CD4-positive, alpha-beta T cell (primary cell): ENCODE measurements at regions not wholly inside any gene's neighbourhood (a gene's known extent, or its start where the extent isn't known, plus 50 kb on each side); places are given as distances from the start of the nearest gene placed in this dataset.

Experiments
- ATAC-seq: fragments of 200-7000 bp; cut with Tn5 transposase; one replicate; pipeline ENCODE4 v1.10.0; 2022; ENCODE audit warnings: mild to moderate bottlenecking; ENCODE audit not compliant: poor library complexity
- CTCF ChIA-PET: fragments of 350-600 bp; sonication (Branson Sonifier 250); formaldehyde crosslinking; loops from one replicate; lab custom pipeline; 2021; ENCODE audit warnings: antibody characterized with exemption, inconsistent platforms; lab: Charles Lee
- POLR2A ChIA-PET: fragments of 350-600 bp; sonication (Branson Sonifier 250); formaldehyde crosslinking; loops from one replicate; lab custom pipeline; 2021; ENCODE audit warnings: antibody characterized with exemption, inconsistent platforms; lab: Charles Lee
- DNase-seq, 14 experiments: peaks; one replicate each; pipeline ENCODE4 v3.0.0-alpha.2; 2013 to 2020; ENCODE audit warnings: mixed read lengths in 2 of 14
- H3K27ac ChIP-seq, 2 donors: one replicate each; pipeline versions ENCODE4 v1.5.1 to v1.7.0; 2013; ENCODE audit warnings: low read length in 2 of 2, low read depth in 1 of 2, mild to moderate bottlenecking in 1 of 2
- H3K27me3 ChIP-seq, 2 experiments: 1 replicate in 1 of 2; 2 replicates in 1 of 2; pipeline versions ENCODE4 v1.6.1 to v1.7.0; 2013; ENCODE audit warnings: low read length in 2 of 2, control low read depth in 1 of 2, mild to moderate bottlenecking in 1 of 2, moderate library complexity in 1 of 2; ENCODE audit not compliant: insufficient read depth in 2 of 2, control insufficient read depth in 1 of 2
- H3K36me3 ChIP-seq: one replicate; pipeline ENCODE4 v1.6.1; 2013; ENCODE audit warnings: low read length, control low read depth; ENCODE audit not compliant: insufficient read depth
- H3K4me1 ChIP-seq: one replicate; pipeline ENCODE4 v1.6.1; 2013; ENCODE audit warnings: low read length, control low read depth; ENCODE audit not compliant: insufficient read depth
- H3K4me3 ChIP-seq: one replicate; pipeline ENCODE4 v1.5.1; 2013; ENCODE audit warnings: mild to moderate bottlenecking, low read length, moderate library complexity
- H3K9me3 ChIP-seq, 2 experiments: 1 replicate in 1 of 2; 2 replicates in 1 of 2; pipeline versions ENCODE4 v1.6.1 to v1.7.0; 2013; ENCODE audit warnings: low read length in 2 of 2, mild to moderate bottlenecking in 2 of 2, control low read depth in 1 of 2, moderate library complexity in 1 of 2; ENCODE audit not compliant: control insufficient read depth in 1 of 2, insufficient read depth in 1 of 2
- H3K27ac Mint-ChIP-seq: one replicate; pipeline ENCODE4 v1.8.0; 2020; ENCODE audit warnings: mixed read lengths
- H3K27me3 Mint-ChIP-seq: one replicate; pipeline ENCODE4 v1.8.0; 2021; ENCODE audit warnings: mixed read lengths
- H3K36me3 Mint-ChIP-seq: one replicate; pipeline ENCODE4 v1.8.0; 2021; ENCODE audit warnings: low read depth, mixed read lengths
- H3K4me1 Mint-ChIP-seq: one replicate; pipeline ENCODE4 v1.8.0; 2021; ENCODE audit warnings: low read depth, mixed read lengths
- H3K4me3 Mint-ChIP-seq: one replicate; pipeline ENCODE4 v1.8.0; 2020; ENCODE audit warnings: mild to moderate bottlenecking, mixed read lengths
- H3K9me3 Mint-ChIP-seq: one replicate; pipeline ENCODE4 v1.8.0; 2020; ENCODE audit warnings: mixed read lengths
- CTCF ChIP-seq: fragments of 200-600 bp; IDR thresholded peaks from one replicate; pipeline ENCODE4 v1.8.0; 2022; ENCODE audit warnings: antibody characterized with exemption, mild to moderate bottlenecking
- intact Hi-C, 2 experiments: fragments of 100-400 bp; cut with DNase I in 1 of 2; cut with micrococcal nuclease in 1 of 2; formaldehyde crosslinking; loops; one replicate each; pipeline versions ENCODE4 v1.15.1 to v1.9.0; 2023 to 2025; cut with DNase I, micrococcal nuclease

- Histone ChIP-seq H3K4me1 (no peaks in the 10 kb centered on the region), H3K4me3 (no peak overlapping the region), H3K9me3 (no peaks in the 10 kb centered on the region), H3K27me3 (no peaks in the 10 kb centered on the region), H3K27ac (no peak overlapping the region), H3K36me3 (no peaks in the 10 kb centered on the region)
- ChIA-PET POLR2A (no interaction called here), CTCF (no interaction called here)
- no peak for TF ChIP-seq CTCF
- no peak for ATAC-seq
- Mint-ChIP-seq H3K4me3 (no peak overlapping the region), H3K27me3 (no peaks in the 10 kb centered on the region), H3K36me3 (no peaks in the 10 kb centered on the region), H3K9me3 (no peaks in the 10 kb centered on the region), H3K4me1 (peaks cover 6% of the 10 kb centered on the region), H3K27ac (no peak overlapping the region)
- no peak for DNase-seq
- intact Hi-C loops = loop anchor here (1.0 to 5.0 kb wide), 5 partner anchors 161 to 232 kb away; no protein-coding TSS in a partner anchor
Measured at GRCh38 chrX:38985945-38986344, 184.7 kb downstream of the MID1IP1 start.

GRCh38 chrX:38986586-38986985, 185.3 kb downstream of the MID1IP1 start:
- no peaks in the 10 kb centered on the region for H3K9me3 Mint-ChIP-seq
- no peaks in the 10 kb centered on the region for H3K27me3 Mint-ChIP-seq
- no peaks in the 10 kb centered on the region for H3K36me3 Mint-ChIP-seq
- POLR2A ChIA-PET = no interaction called here
- Histone ChIP-seq H3K36me3 (no peaks in the 10 kb centered on the region), H3K27me3 (no peaks in the 10 kb centered on the region), H3K4me3 (no peak overlapping the region), H3K27ac (no peak overlapping the region), H3K9me3 (no peaks in the 10 kb centered on the region), H3K4me1 (no peaks in the 10 kb centered on the region)
- CTCF ChIA-PET = interaction anchor here (1.8 kb wide), 1 partner anchor 218 kb away, joined by 4 read pairs; no protein-coding TSS in a partner anchor
- TF ChIP-seq CTCF = no peak
- DNase-seq = no peak
- H3K27ac Mint-ChIP-seq = no peak overlapping the region
- no peak overlapping the region for H3K4me3 Mint-ChIP-seq
- no peak for ATAC-seq
- intact Hi-C loops = loop anchor here in 1 of 2 experiments (2.0 to 5.0 kb wide), 2 partner anchors 161 to 188 kb away; no protein-coding TSS in a partner anchor
- H3K4me1 Mint-ChIP-seq = peaks cover 6% of the 10 kb centered on the region

- DNase-seq = no peak
- ChIA-PET POLR2A (no interaction called here), CTCF (interaction anchor here (1.8 kb wide), 1 partner anchor 219 kb away, joined by 4 read pairs; no protein-coding TSS in a partner anchor)
- H3K4me3 Mint-ChIP-seq = no peak overlapping the region
- no peaks in the 10 kb centered on the region for H3K36me3 Mint-ChIP-seq
- ATAC-seq = no peak
- H3K4me1 ChIP-seq = no peaks in the 10 kb centered on the region
- H3K27ac ChIP-seq = no peak overlapping the region
- intact Hi-C loops = loop anchor here in 1 of 2 experiments (2.0 to 5.0 kb wide), 2 partner anchors 160 to 188 kb away; no protein-coding TSS in a partner anchor
- no peaks in the 10 kb centered on the region for H3K9me3 ChIP-seq
- H3K27me3 Mint-ChIP-seq = no peaks in the 10 kb centered on the region
- H3K27ac Mint-ChIP-seq = no peak overlapping the region
- no peaks in the 10 kb centered on the region for H3K27me3 ChIP-seq
- peaks cover 6% of the 10 kb centered on the region for H3K4me1 Mint-ChIP-seq
- H3K36me3 ChIP-seq = no peaks in the 10 kb centered on the region
- TF ChIP-seq CTCF = no peak
- no peak overlapping the region for H3K4me3 ChIP-seq
- H3K9me3 Mint-ChIP-seq = no peaks in the 10 kb centered on the region
Measured at GRCh38 chrX:38987198-38987651, 186.0 kb downstream of the MID1IP1 start.
